ENCODE measurements at regions not wholly inside any gene's neighbourhood (a gene's known extent, or its start where the extent isn't known, plus 50 kb on each side); places are given as distances from the start of the nearest gene placed in this dataset.

DNA sequence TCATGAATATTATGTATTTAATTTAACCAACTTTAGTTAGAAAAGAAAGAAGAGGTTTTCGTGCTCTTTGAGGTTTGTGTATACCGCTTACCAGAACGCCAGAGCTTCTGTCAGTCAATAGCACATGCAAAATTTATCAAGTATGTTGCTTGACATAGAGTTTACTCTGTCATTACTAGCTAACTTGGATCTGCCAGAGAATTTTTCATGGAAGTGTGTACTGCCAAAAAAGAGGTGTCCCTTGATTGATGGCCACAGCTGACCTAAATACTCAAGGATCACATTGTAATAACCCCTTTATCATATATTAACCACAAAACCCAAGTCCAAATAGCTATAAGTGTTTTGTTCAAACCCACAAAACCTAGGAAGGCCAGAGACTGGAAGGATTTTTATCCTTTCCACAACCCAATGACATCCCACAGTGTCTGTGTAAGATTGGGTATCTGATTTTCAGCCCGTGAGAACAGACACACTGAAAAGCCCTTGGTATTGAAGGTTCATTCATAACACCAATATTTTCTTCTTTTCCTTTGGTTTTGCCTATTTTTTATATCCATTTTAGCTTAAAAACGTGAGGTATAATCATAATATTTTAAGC, 194.0 kb upstream of the EYA4 start:
- H4K91ac ChIP-seq (ENCODE audit: insufficient read length, low read depth, low read length) = no peak overlapping the region
- no peak overlapping the region for H3K4me3 Mint-ChIP-seq
- no peak overlapping the region for H3K4me2 ChIP-seq (ENCODE audit: insufficient read depth, insufficient read length, low read length)
- no peak overlapping the region for H3K27ac Mint-ChIP-seq
- TF ChIP-seq, protein P1, sequence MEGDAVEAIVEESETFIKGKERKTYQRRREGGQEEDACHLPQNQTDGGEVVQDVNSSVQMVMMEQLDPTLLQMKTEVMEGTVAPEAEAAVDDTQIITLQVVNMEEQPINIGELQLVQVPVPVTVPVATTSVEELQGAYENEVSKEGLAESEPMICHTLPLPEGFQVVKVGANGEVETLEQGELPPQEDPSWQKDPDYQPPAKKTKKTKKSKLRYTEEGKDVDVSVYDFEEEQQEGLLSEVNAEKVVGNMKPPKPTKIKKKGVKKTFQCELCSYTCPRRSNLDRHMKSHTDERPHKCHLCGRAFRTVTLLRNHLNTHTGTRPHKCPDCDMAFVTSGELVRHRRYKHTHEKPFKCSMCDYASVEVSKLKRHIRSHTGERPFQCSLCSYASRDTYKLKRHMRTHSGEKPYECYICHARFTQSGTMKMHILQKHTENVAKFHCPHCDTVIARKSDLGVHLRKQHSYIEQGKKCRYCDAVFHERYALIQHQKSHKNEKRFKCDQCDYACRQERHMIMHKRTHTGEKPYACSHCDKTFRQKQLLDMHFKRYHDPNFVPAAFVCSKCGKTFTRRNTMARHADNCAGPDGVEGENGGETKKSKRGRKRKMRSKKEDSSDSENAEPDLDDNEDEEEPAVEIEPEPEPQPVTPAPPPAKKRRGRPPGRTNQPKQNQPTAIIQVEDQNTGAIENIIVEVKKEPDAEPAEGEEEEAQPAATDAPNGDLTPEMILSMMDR (conservative IDR thresholded peaks at IDR 0.05) = no peak
- no peak overlapping the region for H2BK120ac ChIP-seq (ENCODE audit: low read depth, low read length, poor library complexity, severe bottlenecking)
- no peak overlapping the region for H3K14ac ChIP-seq (ENCODE audit: insufficient read depth, low read length)
- no peak overlapping the region for H3K9ac ChIP-seq (ENCODE audit: extremely low read depth, insufficient read length, low read length)
- H3K27me3 Mint-ChIP-seq (ENCODE audit: low read depth) = no peaks in the 10 kb centered on the region
- no peak overlapping the region for H2BK5ac ChIP-seq (ENCODE audit: insufficient read length, low read length)
- H3K27ac ChIP-seq (ENCODE audit: insufficient read length, low read depth, low read length) = no peak overlapping the region
- no peak overlapping the region for H3K23ac ChIP-seq (ENCODE audit: insufficient read length, low read depth, low read length)
- DNase-seq = no peak
- no peak overlapping the region for H3T11ph ChIP-seq (ENCODE audit: low read length)
- H2BK20ac ChIP-seq (ENCODE audit: low read depth, low read length, poor library complexity, severe bottlenecking) = no peak overlapping the region
- no peak overlapping the region for H4K8ac ChIP-seq (replicated peaks; ENCODE audit: insufficient read length, low read depth, low read length)
- no CpG with 5 or more reads among the region's 5 CpGs for WGBS (ENCODE audit: extremely low coverage, insufficient read length, low lambda C conversion rate)
- H3K23me2 ChIP-seq (ENCODE audit: insufficient read length, low read depth, low read length, poor library complexity, severe bottlenecking) = no peaks in the 10 kb centered on the region
- H3K36me3 Mint-ChIP-seq (ENCODE audit: insufficient read depth in 1 of 3, low read depth in 3 of 3) = no peaks in the 10 kb centered on the region
- no peaks in the 10 kb centered on the region for H3K79me2 ChIP-seq (ENCODE audit: insufficient read depth, low read length)
- H3K4me1 ChIP-seq (ENCODE audit: insufficient read depth, low read length) = no peaks in the 10 kb centered on the region; the same call in 1 of the 2 replicates
- peaks cover 5 to 13% of the 10 kb centered on the region in 2 experiments for H3K4me1 Mint-ChIP-seq
- no peaks in the 10 kb centered on the region for H3K79me1 ChIP-seq (ENCODE audit: insufficient read depth, low read depth, low read length, poor library complexity, severe bottlenecking)
- H2AFZ ChIP-seq (ENCODE audit: low read length) = no peak overlapping the region
- H3K9me3 Mint-ChIP-seq = no peaks in the 10 kb centered on the region
- H2BK12ac ChIP-seq (ENCODE audit: insufficient read length, low read depth, low read length) = no peak overlapping the region
- H3K4ac ChIP-seq (ENCODE audit: low read depth, low read length) = no peak overlapping the region
- H3K18ac ChIP-seq (ENCODE audit: insufficient read length, low read depth, low read length) = no peak overlapping the region
- no peak overlapping the region for H3K56ac ChIP-seq (ENCODE audit: insufficient read length, low read depth, low read length)
- no peaks in the 10 kb centered on the region for H3K9me3 ChIP-seq (ENCODE audit: control insufficient read depth, low read depth, low read length)
- no peak overlapping the region for H2BK15ac ChIP-seq (ENCODE audit: low read depth, low read length)
- H3K27me3 ChIP-seq (ENCODE audit: insufficient read depth, low read length) = no peaks in the 10 kb centered on the region
- no peak overlapping the region for H2AK5ac ChIP-seq (ENCODE audit: insufficient read length, low read length)
- no peak overlapping the region for H4K5ac ChIP-seq (ENCODE audit: insufficient read length, low read depth, low read length)
- H4K20me1 ChIP-seq (ENCODE audit: control insufficient read depth, insufficient read depth, insufficient read length) = no peaks in the 10 kb centered on the region
